ENCODE measurements at regions not wholly inside any gene's neighbourhood (a gene's known extent, or its start where the extent isn't known, plus 50 kb on each side); places are given as distances from the start of the nearest gene placed in this dataset.

GRCh38 chr7:67690700-67691099 lies 694.1 kb downstream of the TYW1 start:
- 94% methylated on average over 1 of the region's 1 CpG; no CpG with 5 or more reads in 1 of the 2 experiments for WGBS, 2 experiments (ENCODE audit: extremely low coverage in 1 of 2, insufficient coverage in 1 of 2, insufficient read length in 1 of 2, insufficient replicate concordance in 2 of 2, low coverage in 1 of 2, low lambda C conversion rate in 2 of 2, missing lambda C conversion rate in 1 of 2)
- H2BK20ac ChIP-seq (ENCODE audit: low read length) = no peak overlapping the region

More at GRCh38 chr7:67690700-67691099, 694.1 kb downstream of the TYW1 start:
- H3K23ac ChIP-seq (ENCODE audit: insufficient read length) = no peak overlapping the region
- H2BK15ac ChIP-seq (ENCODE audit: low read length) = no peak overlapping the region
- no peak overlapping the region for H3K9ac ChIP-seq (replicated peaks in 1 of 4; ENCODE audit: extremely low read depth in 1 of 4, low read depth in 3 of 4, low read length in 3 of 4)
- FAIRE-seq (no peak), DNase-seq (ENCODE audit: low read depth in 1 of 2, low spot score in 2 of 2) (no peak)
- H2AK5ac ChIP-seq (ENCODE audit: low read depth, low read length) = no peak overlapping the region
- no peaks in the 10 kb centered on the region for H3K23me2 ChIP-seq (ENCODE audit: low read depth, low read length)
- no peak overlapping the region for H2AFZ ChIP-seq (ENCODE audit: low read length)
- TF ChIP-seq RNF2 (IDR thresholded peaks at IDR 0.05; ENCODE audit: borderline replicate concordance, low read depth, low read length, missing control alignments, poor library complexity, severe bottlenecking) (no peak), FOSL1 (IDR thresholded peaks at IDR 0.05; ENCODE audit: insufficient read depth, low read depth, low read length) (no peak)
- H4K8ac ChIP-seq (ENCODE audit: extremely low read depth, insufficient read depth, low read length) = no peak overlapping the region
- H3K79me1 ChIP-seq (ENCODE audit: low read depth, low read length) = no peaks in the 10 kb centered on the region
- H4K91ac ChIP-seq (replicated peaks; ENCODE audit: insufficient read length, low read length) = no peak overlapping the region
- no peak overlapping the region for H3K27ac ChIP-seq (ENCODE audit: low read depth, low read length)
- H3K4me3 ChIP-seq (ENCODE audit: extremely low read depth in 1 of 4, insufficient read depth in 2 of 4, low read depth in 3 of 4, low read length in 4 of 4) = no peak overlapping the region
- no peaks in the 10 kb centered on the region for H4K20me1 ChIP-seq (replicated peaks in 1 of 2; ENCODE audit: control insufficient read depth in 1 of 2, insufficient read depth in 2 of 2, low read length in 2 of 2)
- no peak overlapping the region for H2BK5ac ChIP-seq (ENCODE audit: low read depth, low read length)
- no peak overlapping the region for H2BK120ac ChIP-seq (replicated peaks; ENCODE audit: low read depth, low read length)
- H3K56ac ChIP-seq (replicated peaks; ENCODE audit: insufficient read length, low read depth, low read length) = no peak overlapping the region
- H3K9me3 ChIP-seq (ENCODE audit: insufficient read depth in 2 of 2, low read depth in 1 of 2, low read length in 1 of 2) = no peaks in the 10 kb centered on the region
- H3K36me3 ChIP-seq (ENCODE audit: control insufficient read depth in 2 of 4, insufficient read depth in 4 of 4, low read length in 3 of 4) = no peaks in the 10 kb centered on the region
- no peaks in the 10 kb centered on the region for H3K79me2 ChIP-seq (ENCODE audit: control insufficient read depth in 1 of 2, insufficient read depth in 2 of 2, low read length in 2 of 2)
- no peak overlapping the region for H4K5ac ChIP-seq (ENCODE audit: insufficient read length, low read depth, low read length)
- no peak overlapping the region for H3K4me2 ChIP-seq (ENCODE audit: insufficient read depth in 1 of 2, low read depth in 2 of 2, low read length in 2 of 2)
- ChIA-PET CTCF (ENCODE audit: partially characterized antibody) (no interaction called here), POLR2A (ENCODE audit: partially characterized antibody) (no interaction called here)
- no peak overlapping the region for H3K4ac ChIP-seq (replicated peaks; ENCODE audit: insufficient read length, low read depth, low read length)
- no peaks in the 10 kb centered on the region for H3K4me1 ChIP-seq (replicated peaks in 1 of 4; ENCODE audit: control insufficient read depth in 3 of 4, insufficient read depth in 4 of 4, low read length in 3 of 4)
- H3K27me3 ChIP-seq (replicated peaks in 1 of 4; ENCODE audit: control insufficient read depth in 3 of 4, extremely low read depth in 1 of 4, insufficient read depth in 3 of 4, low read length in 3 of 4) = no peaks in the 10 kb centered on the region
- no peak overlapping the region for H3K14ac ChIP-seq (ENCODE audit: insufficient read length)
- H3K18ac ChIP-seq (ENCODE audit: extremely low read depth, low read length) = no peak overlapping the region
- H2BK12ac ChIP-seq (ENCODE audit: low read depth, low read length) = no peak overlapping the region

All from H1 (cell line).